ENCODE measurements at regions not wholly inside any gene's neighbourhood (a gene's known extent, or its start where the extent isn't known, plus 50 kb on each side); places are given as distances from the start of the nearest gene placed in this dataset.

DNA sequence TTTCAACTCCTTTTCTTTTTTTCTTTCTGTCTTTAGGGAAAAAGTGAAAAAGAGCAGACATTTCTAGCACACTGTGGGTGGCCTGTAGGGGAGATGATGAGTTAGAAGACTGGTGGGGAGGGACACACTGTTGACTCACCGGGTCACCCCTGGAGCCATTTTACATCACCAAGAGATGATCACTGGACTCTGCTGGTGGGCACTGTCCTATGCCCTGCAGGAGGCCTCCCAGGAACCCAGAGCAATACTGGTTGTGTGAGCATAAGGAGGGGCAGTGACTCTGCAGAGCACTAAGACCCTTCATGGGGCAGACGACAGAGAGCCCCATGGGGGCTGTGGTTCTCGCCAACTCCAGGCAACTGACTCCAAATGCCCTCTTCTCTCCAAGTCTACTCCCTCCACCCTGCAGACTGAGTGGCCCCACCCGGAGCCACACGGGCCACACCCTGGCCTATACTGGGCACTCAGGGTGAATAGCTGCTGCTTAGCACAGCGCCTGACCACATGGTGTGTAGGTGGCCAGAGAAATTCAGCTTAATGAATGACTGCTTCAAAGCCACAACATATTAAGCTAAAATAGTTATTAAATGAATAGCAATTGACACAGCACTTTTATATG is 177.5 kb downstream of the CDC5L start:
- TF ChIP-seq, protein P1, sequence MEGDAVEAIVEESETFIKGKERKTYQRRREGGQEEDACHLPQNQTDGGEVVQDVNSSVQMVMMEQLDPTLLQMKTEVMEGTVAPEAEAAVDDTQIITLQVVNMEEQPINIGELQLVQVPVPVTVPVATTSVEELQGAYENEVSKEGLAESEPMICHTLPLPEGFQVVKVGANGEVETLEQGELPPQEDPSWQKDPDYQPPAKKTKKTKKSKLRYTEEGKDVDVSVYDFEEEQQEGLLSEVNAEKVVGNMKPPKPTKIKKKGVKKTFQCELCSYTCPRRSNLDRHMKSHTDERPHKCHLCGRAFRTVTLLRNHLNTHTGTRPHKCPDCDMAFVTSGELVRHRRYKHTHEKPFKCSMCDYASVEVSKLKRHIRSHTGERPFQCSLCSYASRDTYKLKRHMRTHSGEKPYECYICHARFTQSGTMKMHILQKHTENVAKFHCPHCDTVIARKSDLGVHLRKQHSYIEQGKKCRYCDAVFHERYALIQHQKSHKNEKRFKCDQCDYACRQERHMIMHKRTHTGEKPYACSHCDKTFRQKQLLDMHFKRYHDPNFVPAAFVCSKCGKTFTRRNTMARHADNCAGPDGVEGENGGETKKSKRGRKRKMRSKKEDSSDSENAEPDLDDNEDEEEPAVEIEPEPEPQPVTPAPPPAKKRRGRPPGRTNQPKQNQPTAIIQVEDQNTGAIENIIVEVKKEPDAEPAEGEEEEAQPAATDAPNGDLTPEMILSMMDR (IDR thresholded peaks at IDR 0.05; ENCODE audit: control insufficient read depth, extremely low read depth, insufficient read depth), result no peak

DNA sequence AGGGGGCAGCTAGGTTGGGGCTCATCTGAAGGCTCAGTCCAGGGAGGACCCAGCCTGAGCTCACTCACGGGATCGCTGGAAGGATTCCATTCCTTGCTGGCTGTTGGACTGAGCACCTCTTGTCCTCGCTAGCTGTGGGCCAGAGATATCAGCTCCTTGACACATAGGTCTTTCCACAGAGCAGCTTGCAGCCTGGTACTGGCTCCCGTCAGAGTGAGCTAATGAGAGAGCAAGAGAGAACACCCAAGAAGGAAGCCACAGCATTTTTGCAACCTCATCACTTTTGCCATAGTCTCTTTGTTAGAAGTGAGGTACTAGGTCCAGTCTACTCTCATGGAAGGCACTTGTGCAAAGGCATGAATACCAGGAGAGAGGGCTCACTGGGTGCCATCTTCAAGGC is 179.9 kb downstream of the CDC5L start:
- DNase-seq (ENCODE audit: low read depth), result no peak
- TF ChIP-seq, protein P1 (IDR thresholded peaks at IDR 0.05; ENCODE audit: control insufficient read depth, extremely low read depth, insufficient read depth), result no peak

More for the DNA sequence above, 177.5 kb downstream of the CDC5L start:
- no peak overlapping the region for H3K4me3 ChIP-seq (ENCODE audit: low read depth, low read length)
- no peak for DNase-seq (ENCODE audit: low read depth)

DNA sequence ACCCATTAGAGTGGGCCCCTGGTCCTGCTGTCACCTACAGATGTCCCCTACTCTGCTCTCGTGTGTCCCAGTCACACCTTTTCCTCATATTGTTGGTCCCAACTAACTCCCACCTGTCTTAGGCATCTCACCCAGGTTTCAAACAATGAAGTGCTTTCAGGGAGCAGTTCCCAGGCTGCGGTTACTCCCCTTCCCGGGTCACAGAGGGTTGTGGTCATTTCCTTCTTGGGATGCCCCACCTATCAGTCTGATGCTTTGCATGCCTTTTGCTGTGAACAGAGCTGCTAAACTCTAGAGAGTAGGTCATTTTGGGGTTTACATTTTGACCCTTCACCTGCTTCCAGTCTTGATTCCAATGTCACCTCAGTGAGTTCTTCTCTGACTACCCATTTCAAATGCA is 181.6 kb downstream of the CDC5L start:
- DNase-seq (ENCODE audit: low read depth), result no peak
- TF ChIP-seq, protein P1 (IDR thresholded peaks at IDR 0.05; ENCODE audit: control insufficient read depth, extremely low read depth, insufficient read depth), result no peak
- no peak overlapping the region for H3K4me3 ChIP-seq (ENCODE audit: low read depth, low read length)

More for the DNA sequence above, 179.9 kb downstream of the CDC5L start:
- H3K4me3 ChIP-seq (ENCODE audit: low read depth, low read length), result no peak overlapping the region

DNA sequence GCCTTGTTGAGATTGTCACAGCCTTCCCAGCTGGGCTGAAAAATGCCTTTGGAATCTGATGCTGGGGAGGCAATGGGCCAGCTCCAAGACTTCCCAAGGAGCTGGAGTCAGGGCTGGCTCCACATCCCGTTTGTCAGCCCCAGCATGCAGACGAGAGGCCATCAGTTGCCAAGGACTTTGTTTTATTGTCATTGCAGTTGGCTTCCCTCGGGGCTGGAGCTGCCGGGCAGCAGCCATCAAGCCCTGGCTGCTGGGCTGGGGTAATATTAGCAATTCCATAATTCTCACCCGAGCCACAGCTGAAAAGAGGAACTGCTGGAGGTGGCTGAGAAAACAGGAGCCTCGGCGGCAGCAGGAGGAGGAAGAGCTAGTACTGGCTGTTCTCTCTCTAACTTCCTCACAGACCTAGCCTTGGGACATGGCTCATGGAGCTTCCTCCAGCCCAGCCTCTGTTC is 182.5 kb downstream of the CDC5L start:
- H3K4me3 ChIP-seq (ENCODE audit: low read depth, low read length), result no peak overlapping the region
- DNase-seq (ENCODE audit: low read depth), result peak; percentile 27
- TF ChIP-seq, protein P1 (IDR thresholded peaks at IDR 0.05; ENCODE audit: control insufficient read depth, extremely low read depth, insufficient read depth), result no peak

DNA sequence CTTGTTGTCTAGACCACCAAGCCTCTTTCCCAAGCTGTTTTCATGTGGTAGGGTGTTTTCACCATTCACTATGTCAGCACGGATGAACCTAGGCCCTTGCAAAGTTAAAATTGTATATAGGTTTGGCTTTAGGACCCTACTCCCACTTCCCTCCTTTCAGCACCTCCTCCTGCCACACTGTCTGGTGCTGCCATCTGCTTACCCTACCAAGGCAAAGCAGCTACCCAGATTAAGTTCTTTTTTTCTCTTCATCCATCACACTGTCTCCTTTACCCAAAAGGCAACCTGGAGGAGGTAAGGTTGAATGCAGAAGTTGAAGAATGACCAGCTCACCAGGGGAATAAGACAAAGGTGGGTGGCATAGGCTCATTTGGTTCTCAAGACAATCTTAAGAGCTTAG is 184.0 kb downstream of the CDC5L start:
- no peak for DNase-seq (ENCODE audit: low read depth)
- TF ChIP-seq, protein P1 (IDR thresholded peaks at IDR 0.05; ENCODE audit: control insufficient read depth, extremely low read depth, insufficient read depth), result no peak
- H3K4me3 ChIP-seq (ENCODE audit: low read depth, low read length), result no peak overlapping the region

DNA sequence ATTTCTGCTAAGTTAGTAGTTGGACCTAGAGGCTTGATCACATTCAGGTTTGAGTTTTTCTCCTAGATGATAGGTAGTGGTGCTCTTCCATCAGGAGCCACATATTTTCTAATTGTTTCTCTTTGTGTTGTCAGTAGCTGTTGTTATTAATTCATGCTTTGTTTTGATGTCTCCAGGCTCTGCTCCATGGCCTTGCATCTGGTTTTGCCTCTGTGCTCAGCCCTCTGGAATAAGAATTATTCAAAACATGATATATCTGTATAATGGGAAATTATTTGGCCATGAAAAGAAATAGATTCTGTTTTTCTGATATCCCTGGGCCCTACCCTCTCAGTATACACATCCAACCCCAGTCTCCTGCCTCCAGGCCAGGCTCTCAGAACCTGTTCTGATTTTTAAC is 184.8 kb downstream of the CDC5L start:
- no peak overlapping the region for H3K4me3 ChIP-seq (ENCODE audit: low read depth, low read length)
- TF ChIP-seq, protein P1 (IDR thresholded peaks at IDR 0.05; ENCODE audit: control insufficient read depth, extremely low read depth, insufficient read depth), result no peak
- DNase-seq (ENCODE audit: low read depth), result no peak

DNA sequence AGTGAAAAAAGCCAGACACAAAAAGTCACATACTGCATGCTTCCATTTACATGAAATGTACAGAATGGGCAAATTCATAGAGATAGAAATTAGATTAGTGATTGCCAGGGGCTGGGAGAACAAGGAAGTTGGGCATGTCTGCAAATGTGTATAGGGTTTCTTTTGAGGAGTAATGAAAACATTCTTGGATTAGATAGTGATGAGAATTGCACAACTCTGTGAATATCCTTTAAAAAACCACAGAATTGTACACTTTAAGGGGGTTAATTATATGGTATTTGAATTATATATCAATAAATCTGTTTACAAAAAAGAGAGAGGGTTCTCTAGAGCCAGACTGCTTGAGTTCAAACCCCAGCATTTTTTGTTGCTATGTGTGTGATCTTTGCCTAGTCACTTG is 188.1 kb downstream of the CDC5L start:
- H3K4me3 ChIP-seq (ENCODE audit: low read depth, low read length), result no peak overlapping the region
- no peak for DNase-seq (ENCODE audit: low read depth)
- TF ChIP-seq, protein P1 (IDR thresholded peaks at IDR 0.05; ENCODE audit: control insufficient read depth, extremely low read depth, insufficient read depth), result no peak

Data from LNCaP clone FGC (cell line).